GM19328 (cell line): ENCODE measurements at regions not wholly inside any gene's neighbourhood (a gene's known extent, or its start where the extent isn't known, plus 50 kb on each side); places are given as distances from the start of the nearest gene placed in this dataset.

Experiments
- ATAC-seq: cut with Tn5 transposase; IDR thresholded peaks from one replicate; pipeline ENCODE4 v1.9.1; 2021; ENCODE audit warnings: mild to moderate bottlenecking, moderate library complexity; ENCODE audit not compliant: unreplicated experiment

- ATAC-seq = no peak
These were observed 69.0 kb upstream of the ASAP2 start for GRCh38 chr2:9137379-9138150.

- ATAC-seq = no peak
These were observed 70.6 kb upstream of the ASAP2 start for GRCh38 chr2:9135822-9136558.

- no peak for ATAC-seq
These were observed 79.3 kb upstream of the ASAP2 start for GRCh38 chr2:9127316-9127715.

- ATAC-seq = no peak
These were observed 80.1 kb upstream of the ASAP2 start for GRCh38 chr2:9126540-9126939.

GRCh38 chr2:9124231-9124741, 82.3 kb upstream of the ASAP2 start:
- no peak for ATAC-seq

GRCh38 chr2:9123069-9123468, 83.5 kb upstream of the ASAP2 start:
- ATAC-seq = no peak

GRCh38 chr2:9122367-9122766, 84.2 kb upstream of the ASAP2 start:
- no peak for ATAC-seq

- no peak for ATAC-seq
These were observed 88.1 kb upstream of the ASAP2 start for GRCh38 chr2:9118383-9118960.

GRCh38 chr2:9115229-9115628, 91.4 kb upstream of the ASAP2 start:
- no peak for ATAC-seq

GRCh38 chr2:9114458-9114857, 92.2 kb upstream of the ASAP2 start:
- no peak for ATAC-seq

- ATAC-seq = no peak
These were observed 92.7 kb upstream of the ASAP2 start for GRCh38 chr2:9113916-9114315.

- no peak for ATAC-seq
These were observed 93.3 kb upstream of the ASAP2 start for GRCh38 chr2:9113262-9113661.

- ATAC-seq = no peak
These were observed 94.4 kb upstream of the ASAP2 start for GRCh38 chr2:9112079-9112721.

- ATAC-seq = no peak
These were observed 95.6 kb upstream of the ASAP2 start for GRCh38 chr2:9110893-9111569.

- no peak for ATAC-seq
These were observed 96.2 kb upstream of the ASAP2 start for GRCh38 chr2:9110346-9110884.

- ATAC-seq = no peak
These were observed 96.7 kb upstream of the ASAP2 start for GRCh38 chr2:9109871-9110270.

GRCh38 chr2:9108210-9108967, 98.2 kb upstream of the ASAP2 start:
- no peak for ATAC-seq

- no peak for ATAC-seq
These were observed 99.2 kb upstream of the ASAP2 start for GRCh38 chr2:9107168-9108025.
